ENCODE measurements at regions not wholly inside any gene's neighbourhood (a gene's known extent, or its start where the extent isn't known, plus 50 kb on each side); places are given as distances from the start of the nearest gene placed in this dataset.

DNA sequence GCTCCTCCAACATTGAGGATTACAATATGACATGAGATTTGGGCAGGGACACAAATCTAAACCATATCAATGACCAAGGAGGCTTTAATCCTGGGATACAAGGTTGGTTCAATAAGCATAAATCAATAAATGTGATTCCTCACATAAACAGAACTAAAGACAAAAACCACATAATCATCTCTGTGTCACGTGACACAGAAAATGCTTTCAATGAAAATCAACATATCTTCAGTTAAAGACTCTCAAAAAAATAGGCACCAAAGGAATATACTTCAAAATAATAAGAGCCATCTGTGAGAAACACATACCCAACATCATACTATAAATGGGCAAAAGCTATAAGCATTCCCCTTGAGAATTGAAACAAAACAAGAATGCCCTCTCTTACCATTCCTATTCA is 604.9 kb downstream of the SEMA5A start:
- Histone ChIP-seq H3K9me3 (ENCODE audit: control extremely low read depth in 1 of 5, control insufficient read depth in 4 of 5, insufficient read depth in 2 of 5, low read depth in 1 of 5, low read length in 4 of 5) (peaks cover 0 to 3% (median 0%) of the 10 kb centered on the region in 5 experiments), H3K4me3 (ENCODE audit: control insufficient read depth in 1 of 7, extremely low read depth in 1 of 7, insufficient read depth in 4 of 7, low read depth in 2 of 7, low read length in 6 of 7) (no peak overlapping the region), H3K27ac (ENCODE audit: insufficient read depth in 1 of 2, low read depth in 1 of 2, low read length in 2 of 2, poor library complexity in 1 of 2, severe bottlenecking in 2 of 2) (no peak overlapping the region), H3K27me3 (replicated peaks in 2 of 5; ENCODE audit: control insufficient read depth in 4 of 5, insufficient read depth in 5 of 5, low read length in 4 of 5) (no peaks in the 10 kb centered on the region), H3K36me3 (ENCODE audit: control insufficient read depth in 4 of 4, insufficient read depth in 4 of 4, low read length in 3 of 4) (no peaks in the 10 kb centered on the region), H3K4me1 (ENCODE audit: control extremely low read depth in 1 of 4, control insufficient read depth in 4 of 4, insufficient read depth in 4 of 4, low read length in 3 of 4) (no peaks in the 10 kb centered on the region)
- POLR2A ChIA-PET: no interaction called here
- DNase-seq: no peak
- WGBS (ENCODE audit: insufficient coverage): 80% methylated on average over 1 of the region's 1 CpG
- CTCF ChIA-PET: no interaction called here

DNA sequence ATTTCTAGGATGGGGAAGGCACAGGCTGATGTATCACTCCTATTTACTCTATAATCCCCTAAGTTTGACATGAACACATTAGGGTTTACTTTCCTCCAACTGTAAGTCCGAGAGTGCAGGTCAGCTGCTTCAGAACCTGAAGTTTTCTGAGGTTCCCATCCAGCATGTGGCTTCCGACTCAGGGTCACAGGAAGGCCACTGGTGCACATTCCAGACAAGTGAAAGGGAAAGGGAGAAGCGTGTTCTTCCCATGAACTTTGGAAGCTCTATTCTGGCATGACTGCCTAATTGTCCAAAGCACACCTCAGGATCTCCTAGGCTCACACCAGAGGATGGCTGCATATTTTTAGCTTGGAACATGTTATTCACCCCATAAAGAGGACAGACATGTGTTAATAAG is 602.6 kb downstream of the SEMA5A start:
- CTCF ChIA-PET: no interaction called here
- H3K4me1 ChIP-seq (ENCODE audit: control extremely low read depth in 1 of 4, control insufficient read depth in 4 of 4, insufficient read depth in 4 of 4, low read length in 3 of 4): no peaks in the 10 kb centered on the region
- peaks cover 0 to 3% (median 0%) of the 10 kb centered on the region in 5 experiments for H3K9me3 ChIP-seq (ENCODE audit: control extremely low read depth in 1 of 5, control insufficient read depth in 4 of 5, insufficient read depth in 2 of 5, low read depth in 1 of 5, low read length in 4 of 5)
- H3K4me3 ChIP-seq (ENCODE audit: control insufficient read depth in 1 of 7, extremely low read depth in 1 of 7, insufficient read depth in 4 of 7, low read depth in 2 of 7, low read length in 6 of 7): no peak overlapping the region
- POLR2A ChIA-PET: no interaction called here
- H3K27me3 ChIP-seq (replicated peaks in 2 of 5; ENCODE audit: control insufficient read depth in 4 of 5, insufficient read depth in 5 of 5, low read length in 4 of 5): no peaks in the 10 kb centered on the region
- 95% methylated on average over 2 of the region's 3 CpGs for WGBS (ENCODE audit: insufficient coverage)
- H3K27ac ChIP-seq (ENCODE audit: insufficient read depth in 1 of 2, low read depth in 1 of 2, low read length in 2 of 2, poor library complexity in 1 of 2, severe bottlenecking in 2 of 2): no peak overlapping the region
- no peaks in the 10 kb centered on the region for H3K36me3 ChIP-seq (ENCODE audit: control insufficient read depth in 4 of 4, insufficient read depth in 4 of 4, low read length in 3 of 4)
- no peak for DNase-seq

DNA sequence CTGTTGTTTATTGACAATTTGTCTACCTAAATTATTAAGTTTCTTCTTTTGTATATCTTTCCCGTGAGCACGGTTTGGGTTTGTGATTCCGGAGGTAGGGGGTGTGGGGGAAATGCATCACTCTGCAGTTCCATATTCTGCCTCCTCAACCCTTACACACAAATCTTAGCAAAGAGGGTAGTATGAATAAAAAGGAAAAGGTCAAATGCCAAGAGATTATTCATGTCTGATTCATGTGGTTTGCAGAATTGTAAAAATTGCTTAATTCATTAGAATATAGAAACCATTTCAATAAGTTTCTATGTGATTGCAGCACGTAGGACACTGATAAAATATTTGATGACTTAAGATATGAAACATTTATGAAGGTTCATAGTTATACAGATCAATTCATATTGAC is 601.9 kb downstream of the SEMA5A start:
- Histone ChIP-seq H3K4me3 (ENCODE audit: control insufficient read depth in 1 of 7, extremely low read depth in 1 of 7, insufficient read depth in 4 of 7, low read depth in 2 of 7, low read length in 6 of 7) (no peak overlapping the region), H3K4me1 (ENCODE audit: control extremely low read depth in 1 of 4, control insufficient read depth in 4 of 4, insufficient read depth in 4 of 4, low read length in 3 of 4) (no peaks in the 10 kb centered on the region), H3K9me3 (ENCODE audit: control extremely low read depth in 1 of 5, control insufficient read depth in 4 of 5, insufficient read depth in 2 of 5, low read depth in 1 of 5, low read length in 4 of 5) (no peaks in the 10 kb centered on the region), H3K27me3 (replicated peaks in 2 of 5; ENCODE audit: control insufficient read depth in 4 of 5, insufficient read depth in 5 of 5, low read length in 4 of 5) (no peaks in the 10 kb centered on the region), H3K27ac (ENCODE audit: insufficient read depth in 1 of 2, low read depth in 1 of 2, low read length in 2 of 2, poor library complexity in 1 of 2, severe bottlenecking in 2 of 2) (no peak overlapping the region), H3K36me3 (ENCODE audit: control insufficient read depth in 4 of 4, insufficient read depth in 4 of 4, low read length in 3 of 4) (no peaks in the 10 kb centered on the region)
- POLR2A ChIA-PET: no interaction called here
- CTCF ChIA-PET: no interaction called here
- WGBS (ENCODE audit: insufficient coverage): no CpG with 5 or more reads among the region's 4 CpGs
- no peak for DNase-seq

DNA sequence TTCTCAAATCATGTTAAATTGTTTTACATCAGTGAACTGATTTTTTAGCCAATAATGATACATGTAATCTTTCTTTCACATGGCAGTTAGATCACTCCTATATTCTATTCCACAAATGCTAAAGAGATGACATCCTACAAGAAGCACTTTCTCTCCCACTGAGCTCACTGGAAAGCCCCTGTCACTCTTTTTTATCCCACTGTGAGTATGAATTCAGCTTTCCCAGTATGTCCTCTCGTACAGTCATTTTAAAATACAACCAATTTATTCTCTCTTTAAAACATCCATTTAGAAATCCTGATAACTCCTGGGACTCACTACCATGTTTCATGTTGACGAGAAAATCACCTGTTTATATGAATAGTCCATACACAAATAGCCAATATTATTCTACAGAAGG is 599.9 kb downstream of the SEMA5A start:
- H3K36me3 ChIP-seq (ENCODE audit: control insufficient read depth in 4 of 4, insufficient read depth in 4 of 4, low read length in 3 of 4): no peaks in the 10 kb centered on the region
- no peak overlapping the region for H3K27ac ChIP-seq (ENCODE audit: insufficient read depth in 1 of 2, low read depth in 1 of 2, low read length in 2 of 2, poor library complexity in 1 of 2, severe bottlenecking in 2 of 2)
- POLR2A ChIA-PET: no interaction called here
- H3K27me3 ChIP-seq (replicated peaks in 2 of 5; ENCODE audit: control insufficient read depth in 4 of 5, insufficient read depth in 5 of 5, low read length in 4 of 5): no peaks in the 10 kb centered on the region
- CTCF ChIA-PET: no interaction called here
- DNase-seq: no peak
- 88% methylated on average over 1 of the region's 2 CpGs for WGBS (ENCODE audit: insufficient coverage)
- H3K9me3 ChIP-seq (ENCODE audit: control extremely low read depth in 1 of 5, control insufficient read depth in 4 of 5, insufficient read depth in 2 of 5, low read depth in 1 of 5, low read length in 4 of 5): no peaks in the 10 kb centered on the region
- H3K4me3 ChIP-seq (ENCODE audit: control insufficient read depth in 1 of 7, extremely low read depth in 1 of 7, insufficient read depth in 4 of 7, low read depth in 2 of 7, low read length in 6 of 7): no peak overlapping the region
- no peaks in the 10 kb centered on the region for H3K4me1 ChIP-seq (ENCODE audit: control extremely low read depth in 1 of 4, control insufficient read depth in 4 of 4, insufficient read depth in 4 of 4, low read length in 3 of 4)

DNA sequence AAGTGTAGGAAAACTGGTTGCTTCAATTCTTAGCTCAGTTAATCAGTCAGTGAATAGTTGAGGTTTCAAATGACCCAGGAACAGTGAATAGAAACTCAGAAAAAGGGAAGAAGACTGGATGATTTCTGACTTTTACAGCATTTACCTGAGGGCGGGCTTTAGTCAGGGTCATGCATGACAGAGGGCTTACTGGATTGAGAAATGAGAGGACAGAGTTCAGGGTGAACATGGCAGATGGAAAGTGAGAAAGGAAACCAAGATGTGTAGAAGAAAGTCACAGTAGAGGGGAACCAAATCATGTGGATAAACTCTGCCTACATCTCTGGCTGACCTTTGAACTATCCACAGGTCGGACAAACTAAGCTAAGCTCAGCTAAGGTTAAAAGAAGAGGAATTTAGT is 596.0 kb downstream of the SEMA5A start:
- H3K36me3 ChIP-seq (ENCODE audit: control insufficient read depth in 4 of 4, insufficient read depth in 4 of 4, low read length in 3 of 4): no peaks in the 10 kb centered on the region
- ChIA-PET CTCF (interaction anchor here (0.6 kb wide), 1 partner anchor 49 kb away, joined by 3 read pairs; no protein-coding TSS in a partner anchor), POLR2A (no interaction called here)
- H3K9me3 ChIP-seq (ENCODE audit: control extremely low read depth in 1 of 5, control insufficient read depth in 4 of 5, insufficient read depth in 2 of 5, low read depth in 1 of 5, low read length in 4 of 5): no peaks in the 10 kb centered on the region
- peaks cover 0 to 8% (median 2%) of the 10 kb centered on the region in 4 experiments for H3K4me1 ChIP-seq (ENCODE audit: control extremely low read depth in 1 of 4, control insufficient read depth in 4 of 4, insufficient read depth in 4 of 4, low read length in 3 of 4)
- no peaks in the 10 kb centered on the region for H3K27me3 ChIP-seq (replicated peaks in 2 of 5; ENCODE audit: control insufficient read depth in 4 of 5, insufficient read depth in 5 of 5, low read length in 4 of 5)
- no peak for DNase-seq
- WGBS (ENCODE audit: insufficient coverage): 100% methylated on average over 2 of the region's 2 CpGs
- H3K27ac ChIP-seq (ENCODE audit: insufficient read depth in 1 of 2, low read depth in 1 of 2, low read length in 2 of 2, poor library complexity in 1 of 2, severe bottlenecking in 2 of 2): no peak overlapping the region
- no peak overlapping the region for H3K4me3 ChIP-seq (ENCODE audit: control insufficient read depth in 1 of 7, extremely low read depth in 1 of 7, insufficient read depth in 4 of 7, low read depth in 2 of 7, low read length in 6 of 7)

DNA sequence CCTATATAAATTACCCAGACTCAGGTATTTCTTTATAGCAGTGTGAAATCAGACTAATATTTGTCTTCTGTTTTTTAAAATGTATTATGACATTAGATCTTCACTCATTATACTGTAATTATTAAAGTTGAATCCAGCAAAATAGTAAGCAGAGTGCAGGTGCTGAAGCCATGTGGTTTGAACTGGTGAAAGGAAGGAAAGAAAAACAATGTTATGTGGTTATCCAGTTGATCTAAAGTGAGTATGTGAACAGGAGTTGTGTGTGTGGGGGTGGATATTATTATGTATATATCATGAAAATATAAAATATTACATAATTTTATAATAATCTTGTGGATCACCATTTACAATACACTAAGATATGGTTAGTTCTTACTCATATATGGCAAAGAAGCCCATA is 593.7 kb downstream of the SEMA5A start:
- Histone ChIP-seq H3K27ac (ENCODE audit: insufficient read depth in 1 of 2, low read depth in 1 of 2, low read length in 2 of 2, poor library complexity in 1 of 2, severe bottlenecking in 2 of 2) (no peak overlapping the region), H3K9me3 (ENCODE audit: control extremely low read depth in 1 of 5, control insufficient read depth in 4 of 5, insufficient read depth in 2 of 5, low read depth in 1 of 5, low read length in 4 of 5) (no peaks in the 10 kb centered on the region), H3K4me3 (ENCODE audit: control insufficient read depth in 1 of 7, extremely low read depth in 1 of 7, insufficient read depth in 4 of 7, low read depth in 2 of 7, low read length in 6 of 7) (no peak overlapping the region), H3K27me3 (replicated peaks in 2 of 5; ENCODE audit: control insufficient read depth in 4 of 5, insufficient read depth in 5 of 5, low read length in 4 of 5) (peaks cover 0 to 3% (median 0%) of the 10 kb centered on the region in 5 experiments), H3K36me3 (ENCODE audit: control insufficient read depth in 4 of 4, insufficient read depth in 4 of 4, low read length in 3 of 4) (no peaks in the 10 kb centered on the region), H3K4me1 (ENCODE audit: control extremely low read depth in 1 of 4, control insufficient read depth in 4 of 4, insufficient read depth in 4 of 4, low read length in 3 of 4) (peaks cover 0 to 8% (median 2%) of the 10 kb centered on the region in 4 experiments)
- POLR2A ChIA-PET: no interaction called here
- no peak for DNase-seq
- CTCF ChIA-PET: no interaction called here

DNA sequence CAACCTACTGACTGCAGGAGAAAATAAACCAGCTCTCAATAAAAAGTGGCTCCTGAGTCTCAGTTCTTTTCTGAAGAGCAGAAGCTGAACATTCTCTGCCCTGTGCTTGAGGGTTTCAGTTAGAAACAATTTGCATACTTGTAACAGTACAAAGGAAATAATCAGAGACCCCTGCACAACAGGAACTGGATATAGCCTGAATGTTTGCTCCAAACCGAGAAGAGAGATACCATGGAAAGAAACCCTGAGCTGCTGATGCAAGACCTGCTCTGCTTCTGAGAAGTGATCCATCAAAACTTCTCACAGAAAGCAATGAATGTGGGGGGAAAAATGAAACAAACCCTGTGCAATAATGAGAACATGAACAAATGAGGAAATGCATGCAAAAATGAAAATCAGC is 592.9 kb downstream of the SEMA5A start:
- H3K4me1 ChIP-seq (ENCODE audit: control extremely low read depth in 1 of 4, control insufficient read depth in 4 of 4, insufficient read depth in 4 of 4, low read length in 3 of 4): peaks cover 0 to 8% (median 2%) of the 10 kb centered on the region in 4 experiments
- no peak overlapping the region for H3K4me3 ChIP-seq (ENCODE audit: control insufficient read depth in 1 of 7, extremely low read depth in 1 of 7, insufficient read depth in 4 of 7, low read depth in 2 of 7, low read length in 6 of 7)
- ChIA-PET CTCF (no interaction called here), POLR2A (interaction anchor here (0.5 kb wide), 1 partner anchor 61 kb away, joined by 4 read pairs; no protein-coding TSS in a partner anchor)
- WGBS (ENCODE audit: insufficient coverage): 14% methylated on average over 1 of the region's 1 CpG
- peaks cover 0 to 3% (median 0%) of the 10 kb centered on the region in 5 experiments for H3K27me3 ChIP-seq (replicated peaks in 2 of 5; ENCODE audit: control insufficient read depth in 4 of 5, insufficient read depth in 5 of 5, low read length in 4 of 5)
- no peaks in the 10 kb centered on the region for H3K9me3 ChIP-seq (ENCODE audit: control extremely low read depth in 1 of 5, control insufficient read depth in 4 of 5, insufficient read depth in 2 of 5, low read depth in 1 of 5, low read length in 4 of 5)
- no peak overlapping the region for H3K27ac ChIP-seq (ENCODE audit: insufficient read depth in 1 of 2, low read depth in 1 of 2, low read length in 2 of 2, poor library complexity in 1 of 2, severe bottlenecking in 2 of 2)
- no peaks in the 10 kb centered on the region for H3K36me3 ChIP-seq (ENCODE audit: control insufficient read depth in 4 of 4, insufficient read depth in 4 of 4, low read length in 3 of 4)
- DNase-seq: peak in 2 of 3 donors; percentile 1 to 2
